PFSK-1 (cell line): ENCODE measurements at regions not wholly inside any gene's neighbourhood (a gene's known extent, or its start where the extent isn't known, plus 50 kb on each side); places are given as distances from the start of the nearest gene placed in this dataset.

Experiments
- FOXP2 ChIP-seq: optimal IDR thresholded peaks from 2 replicates; pipeline ENCODE3; 2011; ENCODE audit warnings: borderline replicate concordance, control low read depth, inconsistent platforms; ENCODE audit not compliant: insufficient read depth; ENCODE audit errors: extremely low read length, extremely low read depth
- POLR2AphosphoS5 ChIP-seq: IDR thresholded peaks from 2 replicates; pipeline ENCODE4 v1.6.1; 2012; ENCODE audit warnings: low read depth, mild to moderate bottlenecking, control low read depth, low read length, moderate library complexity
- REST ChIP-seq, 2 experiments: IDR thresholded peaks; 2 replicates each; pipeline versions ENCODE4 v1.6.1 to v1.8.0; 2011 to 2012; ENCODE audit warnings: low read depth in 2 of 2, low read length in 2 of 2, control low read depth in 1 of 2, inconsistent platforms in 1 of 2, mild to moderate bottlenecking in 1 of 2, moderate library complexity in 1 of 2; ENCODE audit not compliant: insufficient read depth in 1 of 2
- SIN3A ChIP-seq: IDR thresholded peaks from 2 replicates; pipeline ENCODE4 v1.6.1; 2012; ENCODE audit warnings: mild to moderate bottlenecking, low read length, moderate library complexity, borderline replicate concordance; ENCODE audit not compliant: insufficient read depth
- TAF1 ChIP-seq: IDR thresholded peaks from 2 replicates; pipeline ENCODE4 v1.6.1; 2012; ENCODE audit warnings: low read length, control low read depth, borderline replicate concordance; ENCODE audit not compliant: insufficient read depth

GRCh38 chr2:234671231-234671630 is 174.3 kb upstream of the ARL4C start:
- TF ChIP-seq REST (IDR thresholded peaks at IDR 0.05; ENCODE audit: insufficient read depth in 1 of 2, low read depth in 2 of 2, low read length in 2 of 2) (no peak), SIN3A (no peak), POLR2AphosphoS5 (no peak)

GRCh38 chr2:234670806-234671205 is 173.9 kb upstream of the ARL4C start:
- TF ChIP-seq SIN3A (no peak), REST (IDR thresholded peaks at IDR 0.05; ENCODE audit: insufficient read depth in 1 of 2, low read depth in 2 of 2, low read length in 2 of 2) (no peak), TAF1 (no peak), FOXP2 (no peak), POLR2AphosphoS5 (no peak)

DNA sequence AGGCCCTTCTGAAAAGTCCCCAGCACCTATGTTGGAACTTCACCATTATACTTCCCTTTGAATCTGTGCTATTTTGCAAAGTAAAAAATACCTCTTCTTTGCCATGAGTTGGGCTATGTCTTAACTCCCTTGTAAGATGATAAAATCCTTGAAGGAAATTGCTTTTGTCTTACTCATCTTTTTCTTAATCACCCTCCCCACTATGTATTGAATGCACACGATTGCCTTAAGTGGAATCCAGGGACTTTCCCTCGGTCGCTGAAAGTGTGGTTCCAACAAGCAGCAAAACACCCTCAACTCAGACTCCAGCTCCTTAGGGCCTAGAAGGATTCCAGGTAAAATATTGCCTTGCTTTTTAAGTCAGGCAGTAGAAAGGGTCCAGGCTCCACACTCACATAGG is 173.2 kb upstream of the ARL4C start:
- no peak for TF ChIP-seq SIN3A
- TF ChIP-seq POLR2AphosphoS5: no peak

- no peak for TF ChIP-seq FOXP2
- TF ChIP-seq SIN3A: no peak
- no peak for TF ChIP-seq TAF1
- TF ChIP-seq POLR2AphosphoS5: no peak
- no peak for TF ChIP-seq REST (IDR thresholded peaks at IDR 0.05; ENCODE audit: insufficient read depth in 1 of 2, low read depth in 2 of 2, low read length in 2 of 2)
Observed at GRCh38 chr2:234669621-234670020, 172.7 kb upstream of the ARL4C start.

GRCh38 chr2:234669001-234669400 is 172.1 kb upstream of the ARL4C start:
- TF ChIP-seq TAF1 (no peak), FOXP2 (no peak), REST (IDR thresholded peaks at IDR 0.05; ENCODE audit: insufficient read depth in 1 of 2, low read depth in 2 of 2, low read length in 2 of 2) (no peak), SIN3A (no peak), POLR2AphosphoS5 (no peak)
